ENCODE measurements at regions not wholly inside any gene's neighbourhood (a gene's known extent, or its start where the extent isn't known, plus 50 kb on each side); places are given as distances from the start of the nearest gene placed in this dataset.

- Histone ChIP-seq H3K36me3 (ENCODE audit: control insufficient read depth in 4 of 4, insufficient read depth in 3 of 4, low read depth in 1 of 4, low read length in 3 of 4) (no peaks in the 10 kb centered on the region), H3K9ac (ENCODE audit: low read depth in 1 of 2, low read length in 2 of 2) (no peak overlapping the region), H3K9me3 (ENCODE audit: control insufficient read depth in 4 of 4, low read length in 3 of 4) (no peaks in the 10 kb centered on the region), H3K4me1 (ENCODE audit: control insufficient read depth in 4 of 4, insufficient read depth in 4 of 4, low read length in 3 of 4) (no peaks in the 10 kb centered on the region), H3K27me3 (ENCODE audit: control insufficient read depth in 4 of 4, insufficient read depth in 4 of 4, low read length in 3 of 4) (no peaks in the 10 kb centered on the region), H3K4me3 (ENCODE audit: low read depth in 1 of 3, low read length in 3 of 3) (no peak overlapping the region), H3K27ac (ENCODE audit: low read depth in 1 of 2, low read length in 2 of 2) (no peak overlapping the region)
- TF ChIP-seq CTCF (IDR thresholded peaks at IDR 0.05; ENCODE audit: low read depth, low read length, missing input control), result no peak
- no peak for TF ChIP-seq ATF3 (IDR thresholded peaks at IDR 0.05)
- no peak for TF ChIP-seq REST (IDR thresholded peaks at IDR 0.05)
- TF ChIP-seq TAF1 (conservative IDR thresholded peaks at IDR 0.05), result no peak
- no peak for TF ChIP-seq FOXA2 (IDR thresholded peaks at IDR 0.05)
- TF ChIP-seq YY1 (IDR thresholded peaks at IDR 0.05), result no peak
- TF ChIP-seq HNF4A (conservative IDR thresholded peaks at IDR 0.05), result no peak
- no peak for TF ChIP-seq EGR1 (IDR thresholded peaks at IDR 0.05; ENCODE audit: low read depth in 2 of 2)
- no peak for TF ChIP-seq JUND (IDR thresholded peaks at IDR 0.05)
- no peak for TF ChIP-seq NR2F2 (IDR thresholded peaks at IDR 0.05)
- no peak for TF ChIP-seq SP1 (IDR thresholded peaks at IDR 0.05)
- TF ChIP-seq ZBTB33 (IDR thresholded peaks at IDR 0.05), result no peak
- no peak for TF ChIP-seq GABPA (IDR thresholded peaks at IDR 0.05 in 1 of 2, conservative IDR thresholded peaks at IDR 0.05 in 1 of 2)
- no peak for TF ChIP-seq FOXA1 (IDR thresholded peaks at IDR 0.05)
- DNase-seq (ENCODE audit: low spot score), result no peak
- WGBS, result 69% methylated on average over 2 of the region's 2 CpGs
Observed at GRCh38 chr7:15853832-15854470, 167.5 kb upstream of the MEOX2 start.

GRCh38 chr7:15851201-15851600 is 164.7 kb upstream of the MEOX2 start:
- Histone ChIP-seq H3K4me1 (ENCODE audit: control insufficient read depth in 4 of 4, insufficient read depth in 4 of 4, low read length in 3 of 4) (no peaks in the 10 kb centered on the region), H3K4me3 (ENCODE audit: low read depth in 1 of 3, low read length in 3 of 3) (no peak overlapping the region), H3K36me3 (ENCODE audit: control insufficient read depth in 4 of 4, insufficient read depth in 3 of 4, low read depth in 1 of 4, low read length in 3 of 4) (no peaks in the 10 kb centered on the region), H3K27ac (ENCODE audit: low read depth in 1 of 2, low read length in 2 of 2) (no peak overlapping the region), H3K27me3 (ENCODE audit: control insufficient read depth in 4 of 4, insufficient read depth in 4 of 4, low read length in 3 of 4) (no peaks in the 10 kb centered on the region), H3K9me3 (ENCODE audit: control insufficient read depth in 4 of 4, low read length in 3 of 4) (no peaks in the 10 kb centered on the region), H3K9ac (ENCODE audit: low read depth in 1 of 2, low read length in 2 of 2) (no peak overlapping the region)
- DNase-seq (ENCODE audit: low spot score), result no peak
- WGBS, result 92% methylated on average over 6 of the region's 6 CpGs
- no peak for TF ChIP-seq RXRA (IDR thresholded peaks at IDR 0.05)

Measured in liver (tissue), 8 donors.